ENCODE measurements at regions not wholly inside any gene's neighbourhood (a gene's known extent, or its start where the extent isn't known, plus 50 kb on each side); places are given as distances from the start of the nearest gene placed in this dataset.
"Not testable (repeated sequence)": the region's sequence is repeated elsewhere in the genome, so short reads cannot be mapped to it uniquely, and the experiment has no call there.

DNA sequence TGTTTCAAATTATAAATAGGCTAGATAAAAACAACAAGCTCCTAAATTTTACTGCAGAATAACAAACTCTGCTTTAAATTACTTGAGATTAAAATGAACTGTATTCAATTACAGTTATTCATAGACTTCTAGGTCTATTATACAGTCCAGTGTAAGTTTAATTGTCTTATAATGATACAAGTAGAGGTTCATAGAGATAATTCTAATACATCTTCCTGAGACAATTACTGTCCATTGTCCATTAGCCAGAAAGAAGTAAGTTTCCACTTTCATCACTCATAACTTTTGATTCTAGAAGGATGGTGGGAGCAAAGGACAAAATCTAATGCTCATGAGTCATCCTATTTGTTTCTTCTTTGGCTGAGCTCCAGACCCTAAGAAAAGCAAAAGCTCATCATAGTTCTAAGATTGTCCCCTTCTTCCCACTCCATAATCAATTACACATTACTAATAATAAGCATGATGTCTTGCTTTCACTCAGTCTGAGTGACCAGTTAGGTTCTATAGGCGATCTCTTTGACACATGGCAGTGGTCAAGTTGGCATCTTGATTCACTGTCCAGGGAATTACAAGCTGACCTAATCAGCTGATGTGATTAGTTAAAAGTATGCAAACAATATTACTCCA, 502.5 kb upstream of the IZUMO3 start:
- no peak for DNase-seq

- not testable (repeated sequence) for DNase-seq
Measured at GRCh38 chr9:25045469-25045868, 499.8 kb upstream of the IZUMO3 start.

DNA sequence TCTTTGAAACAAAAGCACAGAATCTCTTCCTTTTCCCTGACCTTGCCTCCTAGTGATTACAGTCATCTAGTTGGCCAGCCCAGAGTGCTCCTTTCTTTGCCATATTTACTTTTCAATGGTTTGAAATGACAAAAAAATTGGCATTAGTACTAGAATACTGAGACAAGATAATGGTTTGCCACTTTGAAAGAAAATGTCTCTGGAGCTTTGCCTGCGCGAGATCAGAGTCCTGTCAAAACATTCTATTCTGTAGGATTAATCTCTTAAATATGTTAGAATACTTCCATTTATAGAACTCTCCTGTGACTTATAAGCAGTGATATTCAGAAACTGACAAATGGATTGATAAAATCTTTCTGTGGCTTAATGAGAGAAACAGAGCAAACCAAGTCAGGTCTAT, 484.0 kb upstream of the IZUMO3 start:
- no peak for DNase-seq

- DNase-seq: no peak
Measured at GRCh38 chr9:25025686-25026085, 480.0 kb upstream of the IZUMO3 start.

DNA sequence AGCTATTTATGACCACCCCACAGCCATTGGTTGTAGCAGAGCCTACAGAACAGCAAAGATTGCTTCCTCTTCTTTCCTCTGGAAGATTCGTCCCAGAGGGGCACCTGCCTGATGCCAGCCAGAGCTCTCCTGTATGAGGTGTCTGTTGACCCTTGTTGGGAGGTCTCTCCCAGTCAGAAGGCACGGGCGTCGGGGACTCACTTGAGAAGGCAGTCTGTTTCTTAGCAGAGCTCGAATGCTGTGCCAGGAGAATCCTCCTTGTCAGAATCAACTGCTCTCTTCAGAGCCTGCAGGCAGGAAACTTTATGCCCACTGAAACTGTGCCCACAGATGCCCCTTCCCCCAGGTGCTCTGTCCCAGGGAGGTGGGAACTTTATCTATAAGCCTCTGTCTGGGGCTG, 479.5 kb upstream of the IZUMO3 start:
- DNase-seq: no peak

DNA sequence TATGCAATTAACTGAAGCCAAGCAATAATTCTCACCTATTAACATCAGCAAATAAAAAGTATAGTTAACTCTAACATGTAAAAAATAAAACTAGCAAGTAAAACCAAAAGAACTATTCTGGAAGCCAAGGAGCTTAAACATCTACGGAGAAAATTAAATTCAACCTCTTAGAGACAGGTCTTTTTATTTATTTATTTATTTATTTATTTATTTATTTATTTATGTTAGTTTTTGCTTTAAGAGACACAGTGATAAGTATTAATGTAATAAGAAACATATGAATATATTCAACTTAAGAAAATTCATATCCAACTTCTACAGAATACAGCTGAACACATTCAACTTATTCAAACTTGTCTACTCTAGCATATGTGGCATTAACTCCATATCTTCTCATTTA, 472.1 kb upstream of the IZUMO3 start:
- DNase-seq: no peak

- DNase-seq: no peak
Measured at GRCh38 chr9:25010027-25010662, 464.4 kb upstream of the IZUMO3 start.

DNA sequence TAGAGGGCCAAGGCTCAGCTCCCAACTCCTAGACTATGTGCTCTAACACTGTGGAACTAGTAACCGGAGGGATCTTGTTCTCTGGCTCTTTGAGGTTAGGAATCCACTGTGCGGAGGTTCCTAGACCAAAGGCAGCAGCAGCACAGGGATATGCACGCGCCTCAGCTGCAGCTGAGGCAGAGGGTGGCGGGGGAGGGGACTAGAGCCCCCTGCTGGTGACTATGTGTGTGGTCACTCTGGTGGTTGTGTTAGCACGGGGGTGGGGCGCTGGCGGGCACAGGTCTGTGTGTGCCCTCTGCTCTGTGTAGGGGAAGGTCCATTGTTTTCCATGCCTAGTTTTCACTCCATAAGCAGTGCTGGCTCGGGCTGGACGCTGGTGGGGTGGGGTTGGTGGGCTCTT, 458.0 kb upstream of the IZUMO3 start:
- DNase-seq: no peak

DNA sequence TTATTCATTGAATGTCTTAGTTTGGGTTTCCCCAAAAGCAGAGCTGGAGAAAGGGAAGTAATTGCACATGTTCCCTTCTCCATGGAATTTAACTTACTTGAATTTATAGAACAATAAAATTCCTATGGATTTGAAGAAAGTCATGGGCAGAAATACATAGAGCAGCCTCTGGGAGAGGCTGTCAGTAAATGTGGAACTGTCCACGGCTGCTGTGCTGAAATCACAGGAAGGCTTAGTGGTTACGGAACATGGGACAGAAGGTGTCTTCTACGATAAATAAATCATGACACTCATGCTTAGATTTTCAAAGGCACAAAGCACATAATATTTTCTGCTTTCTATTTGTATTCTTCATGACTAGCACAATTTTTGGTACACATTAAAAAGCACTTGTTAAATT, 440.6 kb upstream of the IZUMO3 start:
- DNase-seq: no peak

GRCh38 chr9:24970780-24971179, 425.1 kb upstream of the IZUMO3 start:
- not testable (repeated sequence) for DNase-seq

GRCh38 chr9:24961762-24962161, 416.1 kb upstream of the IZUMO3 start:
- DNase-seq: no peak

DNA sequence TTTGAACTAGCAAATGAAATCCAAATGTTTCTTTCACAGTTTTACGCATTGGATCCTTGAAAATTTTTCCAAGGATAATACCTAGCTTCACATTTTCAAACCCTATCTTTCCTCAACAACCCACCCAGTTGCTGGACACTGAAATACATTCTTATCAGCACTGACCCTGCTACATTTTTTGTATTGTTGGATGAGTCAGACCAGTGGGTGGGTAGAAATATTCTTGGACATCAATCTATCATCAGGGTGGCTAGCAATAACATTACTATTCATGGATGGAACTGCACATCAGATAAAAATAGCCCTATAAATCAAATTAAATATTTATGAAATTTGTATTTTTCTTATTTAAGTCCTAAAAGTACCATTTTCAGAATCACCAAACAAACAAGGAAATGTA, 407.4 kb upstream of the IZUMO3 start:
- no peak for DNase-seq

DNA sequence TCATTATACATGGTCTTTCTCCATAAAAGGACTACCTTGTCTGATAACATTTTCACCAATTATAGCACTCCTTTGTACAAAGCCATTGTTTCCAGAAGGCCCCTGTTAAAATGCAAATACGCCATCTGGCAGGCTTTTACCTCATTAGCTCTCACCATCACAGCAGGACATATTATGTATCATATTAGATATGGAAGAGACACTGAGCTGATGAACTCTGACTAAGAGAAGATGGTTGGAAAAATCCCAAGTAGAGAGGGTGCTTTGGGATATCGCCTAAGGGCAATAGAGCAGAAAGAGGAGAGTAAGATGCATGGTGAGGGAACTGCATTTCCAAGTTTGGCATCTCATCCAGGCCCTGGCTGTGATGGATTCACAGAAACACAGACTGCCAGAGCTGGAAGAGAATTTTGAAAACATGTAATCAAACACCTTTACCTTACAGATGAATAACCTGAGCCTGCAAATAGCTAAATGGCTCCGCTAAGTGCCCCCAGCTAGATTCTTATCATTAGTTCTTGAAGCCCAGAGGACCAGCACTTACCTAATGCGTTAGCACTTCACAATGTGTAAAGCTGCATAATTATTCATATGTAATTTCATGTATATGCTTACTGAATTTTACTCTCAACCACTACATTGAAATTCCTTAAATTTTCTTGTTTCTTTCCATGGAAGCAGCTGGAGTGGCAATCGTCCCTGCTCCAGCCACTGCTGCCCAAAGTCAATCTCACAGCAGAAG, 393.6 kb upstream of the IZUMO3 start:
- no peak for DNase-seq

DNA sequence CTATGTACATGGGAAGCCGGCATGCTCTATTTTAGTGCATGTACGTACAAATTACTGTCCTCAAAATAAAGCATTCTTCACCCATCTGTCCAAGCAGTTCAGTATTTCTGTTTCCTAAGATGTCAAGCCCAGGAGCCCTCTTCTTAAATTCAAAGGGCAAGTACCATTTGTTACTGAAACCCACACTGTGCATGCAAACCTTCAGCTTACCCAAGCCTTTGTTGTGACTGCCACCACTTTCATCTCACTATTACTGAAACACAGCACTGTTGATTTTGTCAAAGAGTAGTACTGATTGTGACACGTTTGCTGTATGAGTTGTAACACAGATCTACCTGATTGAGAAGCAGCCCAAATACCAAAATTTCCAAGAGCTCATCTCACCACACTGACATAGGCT, 390.4 kb upstream of the IZUMO3 start:
- DNase-seq: no peak

GRCh38 chr9:24932785-24933184, 387.1 kb upstream of the IZUMO3 start:
- no peak for DNase-seq

- DNase-seq: no peak
Measured at GRCh38 chr9:24931894-24932293, 386.2 kb upstream of the IZUMO3 start.

DNA sequence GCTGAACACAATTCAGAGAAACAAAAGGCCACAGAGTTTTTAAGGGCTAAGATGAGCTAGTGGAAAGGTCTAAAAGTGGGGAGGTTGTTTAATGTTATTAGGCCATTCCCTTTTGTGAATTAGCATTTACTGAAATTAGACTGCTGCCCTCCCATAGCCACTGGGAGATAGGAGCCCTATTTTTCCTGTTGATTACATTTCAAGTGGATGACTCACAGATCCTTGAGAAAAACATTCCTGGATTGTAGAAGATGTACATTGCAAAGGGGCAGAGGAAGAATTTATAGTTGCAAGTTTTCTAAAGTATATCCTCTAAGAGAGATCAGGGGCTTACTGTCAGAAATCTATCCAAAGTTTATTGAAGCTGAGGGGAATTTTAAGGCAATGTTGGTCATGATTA, 367.1 kb upstream of the IZUMO3 start:
- no peak for DNase-seq

- DNase-seq: no peak
Measured at GRCh38 chr9:24901319-24901718, 355.6 kb upstream of the IZUMO3 start.

DNA sequence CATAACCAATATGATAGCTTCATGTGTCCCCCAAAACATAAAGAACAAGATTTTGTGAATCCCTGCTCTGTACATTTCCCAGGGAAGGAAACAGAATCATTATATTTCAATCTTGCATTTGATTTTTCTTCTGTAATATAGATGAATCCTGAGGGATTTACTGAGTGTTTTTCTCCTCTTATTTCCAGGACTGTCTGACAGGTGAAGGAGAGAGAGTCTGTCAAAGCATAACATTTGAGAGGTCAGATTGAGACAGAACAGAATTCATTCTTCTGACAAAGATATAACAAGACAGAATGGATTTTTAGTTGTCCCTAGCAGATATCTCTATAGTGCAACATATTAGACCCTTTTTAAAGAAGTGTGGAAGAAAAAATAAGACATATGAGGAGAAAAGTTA, 354.5 kb upstream of the IZUMO3 start:
- DNase-seq: no peak

GRCh38 chr9:24899463-24899862, 353.8 kb upstream of the IZUMO3 start:
- DNase-seq: no peak

DNA sequence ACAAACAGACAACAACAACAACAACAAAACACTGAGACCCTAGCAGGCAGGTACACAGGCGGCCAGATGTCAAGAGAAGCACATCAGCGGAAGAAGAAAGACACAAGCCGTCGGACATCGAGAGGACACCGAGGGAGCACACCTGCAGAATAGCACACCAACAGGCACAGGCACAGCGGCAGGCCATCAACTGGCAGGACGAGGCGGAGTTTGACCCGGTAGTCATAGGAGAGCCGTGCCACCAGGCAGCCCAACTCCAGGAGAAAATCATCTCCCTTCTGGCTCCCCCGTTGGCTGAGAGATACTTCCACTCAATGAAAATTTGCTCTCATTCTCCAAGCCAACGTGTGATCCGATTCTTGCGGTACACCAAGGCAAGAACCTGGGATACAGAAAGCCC, 352.1 kb upstream of the IZUMO3 start:
- DNase-seq: no peak

DNA sequence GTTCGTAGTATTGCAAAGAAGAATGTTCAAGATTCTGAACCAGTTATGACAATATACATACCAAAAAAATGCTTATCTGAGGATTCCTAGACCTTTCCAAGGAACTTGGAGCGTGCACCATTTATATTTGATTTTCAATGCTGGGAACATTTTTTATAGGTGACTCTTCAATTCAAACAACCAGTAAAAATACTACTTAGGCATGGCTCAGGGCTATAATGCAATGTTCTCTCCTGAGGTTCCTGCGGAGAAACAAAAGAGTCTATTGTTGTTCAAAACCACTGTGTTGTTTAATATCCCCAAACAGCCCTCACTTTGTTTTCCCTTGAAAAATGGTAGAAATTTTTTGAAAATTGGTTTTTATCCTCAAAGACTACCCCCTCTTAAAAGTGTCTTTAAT, 335.7 kb upstream of the IZUMO3 start:
- no peak for DNase-seq

DNA sequence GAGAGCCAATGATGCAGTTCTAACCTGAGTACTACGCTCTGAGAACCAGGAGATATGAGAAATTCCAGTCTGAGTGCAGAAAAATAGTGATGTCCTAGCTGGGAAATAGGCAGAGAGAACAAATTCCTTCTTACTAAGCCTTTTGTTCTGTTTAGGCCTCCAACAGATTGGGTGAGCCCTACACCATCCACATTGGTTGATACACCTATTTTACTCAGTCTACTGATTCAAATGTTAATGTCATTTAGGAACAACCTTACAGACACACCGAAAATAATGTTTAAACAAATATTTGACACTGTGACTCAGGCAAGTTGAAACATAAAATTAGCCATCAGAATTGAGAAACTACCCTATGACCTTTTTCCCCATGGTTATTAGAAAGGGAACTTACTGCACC, 333.9 kb upstream of the IZUMO3 start:
- DNase-seq: no peak

DNA sequence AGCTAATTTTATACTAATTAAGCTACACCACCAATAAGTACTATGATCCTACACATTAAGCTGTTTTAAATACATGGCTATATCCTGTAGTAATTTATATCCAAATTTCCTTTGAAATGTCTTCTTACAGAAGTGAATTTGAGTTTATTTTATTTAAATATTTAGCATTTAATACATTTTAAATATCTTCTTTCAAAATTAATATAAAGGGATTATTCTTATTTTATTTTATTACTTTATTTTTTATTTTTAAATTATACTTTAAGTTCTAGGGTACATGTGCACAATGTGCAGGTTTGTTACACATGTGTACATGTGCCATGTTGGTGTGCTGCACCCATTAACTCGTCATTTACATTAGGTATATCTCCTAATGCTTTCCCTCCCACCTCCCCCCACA, 310.9 kb upstream of the IZUMO3 start:
- DNase-seq: not testable (repeated sequence)

Measured in renal pelvis (tissue), 1 donor.